DOHH2 (cell line): ENCODE measurements at regions not wholly inside any gene's neighbourhood (a gene's known extent, or its start where the extent isn't known, plus 50 kb on each side); places are given as distances from the start of the nearest gene placed in this dataset.

Experiments
- EZH2phosphoT487 ChIP-seq: fragments of 200-600 bp; sonication (generic); IDR thresholded peaks from 2 replicates; pipeline ENCODE4 v1.6.1; 2017; ENCODE audit warnings: borderline replicate concordance, mild to moderate bottlenecking, antibody characterized with exemption, low read length, moderate library complexity, mixed read lengths
- TF ChIP-seq, protein P1 (sequence below): fragments of 200-600 bp; sonication (generic); IDR thresholded peaks from one replicate; pipeline ENCODE4 v1.5.1; 2014; ENCODE audit warnings: antibody characterized with exemption, mild to moderate bottlenecking, low read depth, low read length; ENCODE audit not compliant: poor library complexity, severe bottlenecking

DNA sequence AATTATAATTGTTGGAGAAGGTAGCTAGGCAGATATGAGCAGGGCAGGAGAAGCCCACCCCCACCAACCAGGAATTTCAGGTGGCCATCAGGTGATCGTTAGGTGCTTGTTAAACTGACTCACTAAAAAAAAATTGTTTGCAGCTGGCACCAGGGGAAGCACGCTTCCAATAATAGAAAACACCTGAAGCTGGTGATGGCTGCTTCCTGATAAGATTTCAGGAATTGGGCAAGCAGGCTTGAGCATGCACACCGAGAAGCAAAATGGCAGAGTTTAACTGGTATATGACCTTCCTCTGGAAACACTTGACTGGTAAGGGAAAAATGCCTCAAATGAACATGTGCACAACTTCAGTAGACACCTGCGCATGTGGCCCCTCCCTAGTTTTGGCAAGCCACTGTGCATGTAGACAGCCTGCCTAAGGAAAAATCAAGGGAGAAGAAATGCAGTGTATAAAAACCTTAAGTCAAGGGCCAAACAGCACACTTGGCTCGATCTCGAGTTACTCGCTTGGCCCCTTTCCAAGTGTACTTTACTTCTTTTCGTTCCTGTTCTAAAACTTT, 292.8 kb downstream of the CCDC85A start:
- TF ChIP-seq, protein P1, sequence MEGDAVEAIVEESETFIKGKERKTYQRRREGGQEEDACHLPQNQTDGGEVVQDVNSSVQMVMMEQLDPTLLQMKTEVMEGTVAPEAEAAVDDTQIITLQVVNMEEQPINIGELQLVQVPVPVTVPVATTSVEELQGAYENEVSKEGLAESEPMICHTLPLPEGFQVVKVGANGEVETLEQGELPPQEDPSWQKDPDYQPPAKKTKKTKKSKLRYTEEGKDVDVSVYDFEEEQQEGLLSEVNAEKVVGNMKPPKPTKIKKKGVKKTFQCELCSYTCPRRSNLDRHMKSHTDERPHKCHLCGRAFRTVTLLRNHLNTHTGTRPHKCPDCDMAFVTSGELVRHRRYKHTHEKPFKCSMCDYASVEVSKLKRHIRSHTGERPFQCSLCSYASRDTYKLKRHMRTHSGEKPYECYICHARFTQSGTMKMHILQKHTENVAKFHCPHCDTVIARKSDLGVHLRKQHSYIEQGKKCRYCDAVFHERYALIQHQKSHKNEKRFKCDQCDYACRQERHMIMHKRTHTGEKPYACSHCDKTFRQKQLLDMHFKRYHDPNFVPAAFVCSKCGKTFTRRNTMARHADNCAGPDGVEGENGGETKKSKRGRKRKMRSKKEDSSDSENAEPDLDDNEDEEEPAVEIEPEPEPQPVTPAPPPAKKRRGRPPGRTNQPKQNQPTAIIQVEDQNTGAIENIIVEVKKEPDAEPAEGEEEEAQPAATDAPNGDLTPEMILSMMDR: no peak
- no peak for TF ChIP-seq EZH2phosphoT487
